ENCODE measurements at regions not wholly inside any gene's neighbourhood (a gene's known extent, or its start where the extent isn't known, plus 50 kb on each side); places are given as distances from the start of the nearest gene placed in this dataset.

DNA sequence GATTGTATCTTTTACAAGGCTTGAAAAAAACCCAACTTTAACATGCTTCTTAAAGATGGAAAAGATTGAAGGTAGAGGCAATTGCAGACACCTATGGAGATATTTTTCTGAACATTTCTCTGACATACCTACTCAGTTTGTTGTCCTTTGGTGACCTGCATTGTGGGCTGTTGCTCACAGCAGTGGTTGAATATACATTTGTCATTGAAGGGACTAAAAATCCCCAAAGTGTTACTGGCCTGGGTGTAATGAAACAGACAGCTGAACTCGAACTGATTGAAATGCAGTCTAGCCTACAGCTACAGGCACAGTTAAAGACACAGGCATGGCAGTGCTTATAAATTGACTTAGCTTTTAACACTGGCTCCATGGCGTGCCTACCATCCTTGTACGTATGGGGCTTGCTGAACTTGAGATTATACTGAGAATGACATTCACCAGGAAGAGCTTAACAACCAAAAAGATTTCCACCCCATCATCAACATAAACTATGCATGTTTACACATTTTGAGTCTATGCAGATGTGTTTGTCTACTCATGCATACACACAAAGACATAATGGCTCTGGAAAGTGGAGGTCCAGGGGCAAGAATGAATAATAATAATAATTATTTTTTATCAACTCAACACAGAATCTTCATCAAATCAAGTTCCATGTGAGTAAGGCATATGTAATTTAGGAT, 83.2 kb upstream of the NOX3 start:
- no peak for TF ChIP-seq POLR2AphosphoS5 (IDR thresholded peaks at IDR 0.05)
- no peak for TF ChIP-seq POLR2A (IDR thresholded peaks at IDR 0.05)
- TF ChIP-seq, protein P1, sequence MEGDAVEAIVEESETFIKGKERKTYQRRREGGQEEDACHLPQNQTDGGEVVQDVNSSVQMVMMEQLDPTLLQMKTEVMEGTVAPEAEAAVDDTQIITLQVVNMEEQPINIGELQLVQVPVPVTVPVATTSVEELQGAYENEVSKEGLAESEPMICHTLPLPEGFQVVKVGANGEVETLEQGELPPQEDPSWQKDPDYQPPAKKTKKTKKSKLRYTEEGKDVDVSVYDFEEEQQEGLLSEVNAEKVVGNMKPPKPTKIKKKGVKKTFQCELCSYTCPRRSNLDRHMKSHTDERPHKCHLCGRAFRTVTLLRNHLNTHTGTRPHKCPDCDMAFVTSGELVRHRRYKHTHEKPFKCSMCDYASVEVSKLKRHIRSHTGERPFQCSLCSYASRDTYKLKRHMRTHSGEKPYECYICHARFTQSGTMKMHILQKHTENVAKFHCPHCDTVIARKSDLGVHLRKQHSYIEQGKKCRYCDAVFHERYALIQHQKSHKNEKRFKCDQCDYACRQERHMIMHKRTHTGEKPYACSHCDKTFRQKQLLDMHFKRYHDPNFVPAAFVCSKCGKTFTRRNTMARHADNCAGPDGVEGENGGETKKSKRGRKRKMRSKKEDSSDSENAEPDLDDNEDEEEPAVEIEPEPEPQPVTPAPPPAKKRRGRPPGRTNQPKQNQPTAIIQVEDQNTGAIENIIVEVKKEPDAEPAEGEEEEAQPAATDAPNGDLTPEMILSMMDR (IDR thresholded peaks at IDR 0.05), result no peak
- TF ChIP-seq EP300 (IDR thresholded peaks at IDR 0.05), result no peak

Data from suprapubic skin (tissue), 4 donors.